ENCODE measurements at regions not wholly inside any gene's neighbourhood (a gene's known extent, or its start where the extent isn't known, plus 50 kb on each side); places are given as distances from the start of the nearest gene placed in this dataset.

DNA sequence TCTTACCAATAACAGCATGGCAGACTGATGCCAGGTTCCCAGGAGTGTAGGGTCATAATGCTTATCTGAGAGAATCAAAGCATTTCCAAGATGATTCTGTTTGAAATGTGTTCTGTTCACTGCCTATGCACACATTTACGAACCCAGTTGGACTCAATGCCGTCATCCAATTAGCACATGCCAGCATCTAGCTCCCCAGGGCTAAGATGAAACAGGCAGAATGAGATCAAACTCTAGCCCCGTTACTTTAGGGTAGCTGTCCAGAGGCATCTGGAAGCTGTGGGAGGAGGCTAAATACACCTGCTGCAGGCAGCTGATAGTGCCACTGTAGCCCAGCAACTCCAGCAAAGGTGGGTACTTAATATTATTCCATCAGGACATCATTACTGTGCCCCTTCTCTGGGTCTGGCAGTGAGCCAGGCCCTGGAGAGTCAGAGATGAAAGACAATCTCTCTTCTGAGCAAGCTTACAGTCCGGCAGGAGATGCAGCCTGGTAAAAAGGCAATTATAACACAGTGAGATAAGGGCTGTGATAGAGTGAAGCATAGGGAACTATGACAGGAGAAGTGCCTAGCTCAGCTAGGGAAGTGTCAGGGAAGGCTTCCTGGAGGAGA lies 156.4 kb upstream of the PPP2R3A start (continued):
- TF ChIP-seq, protein P1, sequence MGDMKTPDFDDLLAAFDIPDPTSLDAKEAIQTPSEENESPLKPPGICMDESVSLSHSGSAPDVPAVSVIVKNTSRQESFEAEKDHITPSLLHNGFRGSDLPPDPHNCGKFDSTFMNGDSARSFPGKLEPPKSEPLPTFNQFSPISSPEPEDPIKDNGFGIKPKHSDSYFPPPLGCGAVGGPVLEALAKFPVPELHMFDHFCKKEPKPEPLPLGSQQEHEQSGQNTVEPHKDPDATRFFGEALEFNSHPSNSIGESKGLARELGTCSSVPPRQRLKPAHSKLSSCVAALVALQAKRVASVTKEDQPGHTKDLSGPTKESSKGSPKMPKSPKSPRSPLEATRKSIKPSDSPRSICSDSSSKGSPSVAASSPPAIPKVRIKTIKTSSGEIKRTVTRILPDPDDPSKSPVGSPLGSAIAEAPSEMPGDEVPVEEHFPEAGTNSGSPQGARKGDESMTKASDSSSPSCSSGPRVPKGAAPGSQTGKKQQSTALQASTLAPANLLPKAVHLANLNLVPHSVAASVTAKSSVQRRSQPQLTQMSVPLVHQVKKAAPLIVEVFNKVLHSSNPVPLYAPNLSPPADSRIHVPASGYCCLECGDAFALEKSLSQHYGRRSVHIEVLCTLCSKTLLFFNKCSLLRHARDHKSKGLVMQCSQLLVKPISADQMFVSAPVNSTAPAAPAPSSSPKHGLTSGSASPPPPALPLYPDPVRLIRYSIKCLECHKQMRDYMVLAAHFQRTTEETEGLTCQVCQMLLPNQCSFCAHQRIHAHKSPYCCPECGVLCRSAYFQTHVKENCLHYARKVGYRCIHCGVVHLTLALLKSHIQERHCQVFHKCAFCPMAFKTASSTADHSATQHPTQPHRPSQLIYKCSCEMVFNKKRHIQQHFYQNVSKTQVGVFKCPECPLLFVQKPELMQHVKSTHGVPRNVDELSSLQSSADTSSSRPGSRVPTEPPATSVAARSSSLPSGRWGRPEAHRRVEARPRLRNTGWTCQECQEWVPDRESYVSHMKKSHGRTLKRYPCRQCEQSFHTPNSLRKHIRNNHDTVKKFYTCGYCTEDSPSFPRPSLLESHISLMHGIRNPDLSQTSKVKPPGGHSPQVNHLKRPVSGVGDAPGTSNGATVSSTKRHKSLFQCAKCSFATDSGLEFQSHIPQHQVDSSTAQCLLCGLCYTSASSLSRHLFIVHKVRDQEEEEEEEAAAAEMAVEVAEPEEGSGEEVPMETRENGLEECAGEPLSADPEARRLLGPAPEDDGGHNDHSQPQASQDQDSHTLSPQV (IDR thresholded peaks at IDR 0.05), result no peak
- TF ChIP-seq, protein P2, sequence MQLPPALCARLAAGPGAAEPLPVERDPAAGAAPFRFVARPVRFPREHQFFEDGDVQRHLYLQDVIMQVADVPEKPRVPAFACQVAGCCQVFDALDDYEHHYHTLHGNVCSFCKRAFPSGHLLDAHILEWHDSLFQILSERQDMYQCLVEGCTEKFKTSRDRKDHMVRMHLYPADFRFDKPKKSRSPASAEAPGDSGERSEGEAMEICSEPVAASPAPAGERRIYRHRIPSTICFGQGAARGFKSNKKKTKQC (CRISPR knock-in tag; IDR thresholded peaks at IDR 0.05), result no peak

DNA sequence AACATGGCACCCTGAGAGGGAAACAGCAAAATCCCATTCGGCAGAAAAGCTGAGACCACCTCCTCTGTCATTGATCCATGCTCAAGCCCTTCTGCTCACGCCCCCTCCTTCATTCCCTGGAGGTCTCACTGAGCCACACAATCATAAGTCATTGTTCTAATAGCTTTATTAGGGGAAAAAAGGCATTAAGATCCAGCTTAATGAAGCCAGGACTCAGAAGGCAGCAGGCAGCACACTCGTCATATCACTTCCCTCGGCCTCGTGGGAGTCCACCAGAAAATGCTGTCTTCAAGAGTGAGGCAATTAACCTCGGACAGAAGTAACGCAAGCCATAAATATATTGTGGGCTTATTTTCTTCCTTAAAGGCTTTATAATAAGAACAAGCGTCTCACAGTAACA lies 153.9 kb upstream of the PPP2R3A start:
- BruUV-seq (replicated peaks), result no TSS peak
- 0% methylated on average over 8 of the region's 8 CpGs for WGBS (ENCODE audit: insufficient coverage, low coverage, missing lambda C conversion rate)
- in situ Hi-C loops (cut with MboI), result no loop called here
- H2AFZ ChIP-seq (ENCODE audit: low read depth, low read length), result no peak overlapping the region
- H3K9me1 ChIP-seq (ENCODE audit: control insufficient read depth, insufficient read depth, low read length), result no peaks in the 10 kb centered on the region
- no peaks in the 10 kb centered on the region for H3K36me3 ChIP-seq (ENCODE audit: control insufficient read depth, insufficient read depth, low read length)
- intact Hi-C loops (cut with micrococcal nuclease), result no loop called here
- ChIA-PET POLR2A (no interaction called here), CTCF (ENCODE audit: low intra/inter-chr PET ratio) (no interaction called here)
- no peak overlapping the region for H3K9ac ChIP-seq (ENCODE audit: insufficient read depth in 1 of 2, low read depth in 2 of 2, low read length in 2 of 2)
- ATAC-seq, result no peak
- H3K27me3 ChIP-seq (ENCODE audit: control insufficient read depth in 2 of 2, insufficient read depth in 2 of 2, low read length in 2 of 2), result no peaks in the 10 kb centered on the region
- DNase-seq (ENCODE audit: extremely low read depth in 1 of 4, low spot score in 3 of 4), result no peak
- FAIRE-seq, result no peak
- H3K9me3 ChIP-seq (replicated peaks; ENCODE audit: control insufficient read depth, insufficient read depth, low read depth, low read length), result no peaks in the 10 kb centered on the region
- no peak overlapping the region for H3K4me3 ChIP-seq
- H3K79me2 ChIP-seq (ENCODE audit: control insufficient read depth, insufficient read depth, low read length), result no peaks in the 10 kb centered on the region
- H3K27ac ChIP-seq (ENCODE audit: extremely low read depth, low read depth, low read length), result no peak overlapping the region
- no peaks in the 10 kb centered on the region for H4K20me1 ChIP-seq (replicated peaks; ENCODE audit: control insufficient read depth, insufficient read depth, low read length)
- H3K4me2 ChIP-seq (ENCODE audit: insufficient read depth, low read length), result no peak overlapping the region
- H3K4me1 ChIP-seq (replicated peaks in 1 of 2; ENCODE audit: control insufficient read depth in 2 of 2, insufficient read depth in 2 of 2, low read length in 2 of 2), result no peaks in the 10 kb centered on the region
- TF ChIP-seq ZNF436 (CRISPR knock-in tag; IDR thresholded peaks at IDR 0.05) (no peak), EGR1 (conservative IDR thresholded peaks at IDR 0.05) (no peak), RBM14 (IDR thresholded peaks at IDR 0.05; ENCODE audit: borderline replicate concordance, insufficient read depth, low read depth, low read length) (no peak), NFRKB (IDR thresholded peaks at IDR 0.05; ENCODE audit: low read depth) (no peak), EWSR1 (IDR thresholded peaks at IDR 0.05; ENCODE audit: borderline replicate concordance, low read depth, partially characterized antibody) (no peak), ATF1 (CRISPR knock-in tag; IDR thresholded peaks at IDR 0.05) (no peak), ATF1 (tag; IDR thresholded peaks at IDR 0.05) (no peak), KLF13 (tag; IDR thresholded peaks at IDR 0.05; ENCODE audit: borderline replicate concordance, low read depth) (no peak)
- TF ChIP-seq, protein P3, sequence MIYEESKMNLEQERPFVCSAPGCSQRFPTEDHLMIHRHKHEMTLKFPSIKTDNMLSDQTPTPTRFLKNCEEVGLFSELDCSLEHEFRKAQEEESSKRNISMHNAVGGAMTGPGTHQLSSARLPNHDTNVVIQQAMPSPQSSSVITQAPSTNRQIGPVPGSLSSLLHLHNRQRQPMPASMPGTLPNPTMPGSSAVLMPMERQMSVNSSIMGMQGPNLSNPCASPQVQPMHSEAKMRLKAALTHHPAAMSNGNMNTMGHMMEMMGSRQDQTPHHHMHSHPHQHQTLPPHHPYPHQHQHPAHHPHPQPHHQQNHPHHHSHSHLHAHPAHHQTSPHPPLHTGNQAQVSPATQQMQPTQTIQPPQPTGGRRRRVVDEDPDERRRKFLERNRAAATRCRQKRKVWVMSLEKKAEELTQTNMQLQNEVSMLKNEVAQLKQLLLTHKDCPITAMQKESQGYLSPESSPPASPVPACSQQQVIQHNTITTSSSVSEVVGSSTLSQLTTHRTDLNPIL (CRISPR knock-in tag; IDR thresholded peaks at IDR 0.05), result no peak
- TF ChIP-seq, protein P4, sequence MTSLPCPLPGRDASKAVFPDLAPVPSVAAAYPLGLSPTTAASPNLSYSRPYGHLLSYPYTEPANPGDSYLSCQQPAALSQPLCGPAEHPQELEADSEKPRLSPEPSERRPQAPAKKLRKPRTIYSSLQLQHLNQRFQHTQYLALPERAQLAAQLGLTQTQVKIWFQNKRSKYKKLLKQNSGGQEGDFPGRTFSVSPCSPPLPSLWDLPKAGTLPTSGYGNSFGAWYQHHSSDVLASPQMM (CRISPR knock-in tag; IDR thresholded peaks at IDR 0.05), result no peak

All from K562 (cell line).